Psoas muscle (tissue), 7 donors: ENCODE measurements at regions not wholly inside any gene's neighbourhood (a gene's known extent, or its start where the extent isn't known, plus 50 kb on each side); places are given as distances from the start of the nearest gene placed in this dataset.

Experiments used
- ATAC-seq, 4 donors: fragments of 200-7000 bp; cut with Tn5 transposase; one replicate each; pipeline ENCODE4 v1.9.1; 2020; ENCODE audit warnings: moderate library complexity in 3 of 4, mild to moderate bottlenecking in 2 of 4
- DNase-seq, 2 donors: peaks; one replicate each; pipeline ENCODE4 v3.0.0-alpha.2; 2020
- H3K27ac ChIP-seq: fragments of 200-600 bp; one replicate; pipeline ENCODE4 v1.8.0; 2022
- H3K27me3 ChIP-seq, 3 donors: fragments of 200-600 bp in 1 of 3; one replicate each; pipeline versions ENCODE4 v1.6.1 to v1.8.0; 2013 to 2022; ENCODE audit warnings: low read length in 2 of 3, mild to moderate bottlenecking in 2 of 3, moderate library complexity in 1 of 3; ENCODE audit not compliant: insufficient read depth in 3 of 3
- H3K36me3 ChIP-seq, 2 donors: fragments of 200-600 bp in 1 of 2; one replicate each; pipeline versions ENCODE4 v1.6.1 to v1.8.0; 2013 to 2022; ENCODE audit warnings: low read depth in 1 of 2, mild to moderate bottlenecking in 1 of 2, moderate library complexity in 1 of 2; ENCODE audit not compliant: insufficient read depth in 1 of 2
- H3K4me1 ChIP-seq: fragments of 200-600 bp; one replicate; pipeline ENCODE4 v1.8.0; 2022
- H3K4me3 ChIP-seq: fragments of 200-600 bp; one replicate; pipeline ENCODE4 v1.8.0; 2022; ENCODE audit warnings: mild to moderate bottlenecking
- H3K9me3 ChIP-seq: fragments of 200-600 bp; one replicate; pipeline ENCODE4 v1.8.0; 2022
- WGBS, 3 donors: extraction: QIAGEN DNeasy Blood & Tissue Kit; methylation state at CpG; one replicate each; pipeline versions ENCODE4 v1.1.6 to v1.1.7; 2013; 5-methylcytosine and 5-hydroxymethylcytosine counted together
- intact Hi-C, 2 donors: fragments of 100-400 bp; cut with DNase I; formaldehyde crosslinking; loops; one replicate each; pipeline versions ENCODE4 v1.11.0 to v1.14.2; 2022
- TF ChIP-seq, protein P1 (sequence below): fragments of 200-600 bp; IDR thresholded peaks from one replicate; pipeline ENCODE4 v1.8.0; 2022; ENCODE audit warnings: antibody characterized with exemption
- donor health status: healthy with polysubstance abuse.
- donor health status: DM: no; HTN: no; CAD: no; lungs with moderate emphysema.
- donor health status: Bipolar disorder and iron deficiency.
- donor health status: healthy.
- donor health status: DM: yes; HTN: yes; CAD: no.
- donor health status: DM: no; HTN: no; CAD: no.
- donor health status: DM: yes; HTN: yes; CAD: no.

GRCh38 chr17:77602883-77603640, 355.4 kb upstream of the TNRC6C start:
- no peaks in the 10 kb centered on the region for H3K9me3 ChIP-seq
- intact Hi-C loops = loop anchor here in 1 of 2 donors (5.0 kb wide), 1 partner anchor 61 kb away; no protein-coding TSS in a partner anchor
- peaks cover 32% of the 10 kb centered on the region for H3K4me1 ChIP-seq
- no peaks in the 10 kb centered on the region for H3K27me3 ChIP-seq
- peak in 2 of 4 donors; percentile 10 to 32 for ATAC-seq
- DNase-seq = no peak
- peak overlapping the region; percentile 88 for H3K27ac ChIP-seq
- no peak overlapping the region for H3K4me3 ChIP-seq
- H3K36me3 ChIP-seq = no peaks in the 10 kb centered on the region
- 72 to 79% (median 78%) methylated on average over 24 of the region's 24 CpGs for WGBS, 3 donors
- TF ChIP-seq, protein P1, sequence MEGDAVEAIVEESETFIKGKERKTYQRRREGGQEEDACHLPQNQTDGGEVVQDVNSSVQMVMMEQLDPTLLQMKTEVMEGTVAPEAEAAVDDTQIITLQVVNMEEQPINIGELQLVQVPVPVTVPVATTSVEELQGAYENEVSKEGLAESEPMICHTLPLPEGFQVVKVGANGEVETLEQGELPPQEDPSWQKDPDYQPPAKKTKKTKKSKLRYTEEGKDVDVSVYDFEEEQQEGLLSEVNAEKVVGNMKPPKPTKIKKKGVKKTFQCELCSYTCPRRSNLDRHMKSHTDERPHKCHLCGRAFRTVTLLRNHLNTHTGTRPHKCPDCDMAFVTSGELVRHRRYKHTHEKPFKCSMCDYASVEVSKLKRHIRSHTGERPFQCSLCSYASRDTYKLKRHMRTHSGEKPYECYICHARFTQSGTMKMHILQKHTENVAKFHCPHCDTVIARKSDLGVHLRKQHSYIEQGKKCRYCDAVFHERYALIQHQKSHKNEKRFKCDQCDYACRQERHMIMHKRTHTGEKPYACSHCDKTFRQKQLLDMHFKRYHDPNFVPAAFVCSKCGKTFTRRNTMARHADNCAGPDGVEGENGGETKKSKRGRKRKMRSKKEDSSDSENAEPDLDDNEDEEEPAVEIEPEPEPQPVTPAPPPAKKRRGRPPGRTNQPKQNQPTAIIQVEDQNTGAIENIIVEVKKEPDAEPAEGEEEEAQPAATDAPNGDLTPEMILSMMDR = no peak

DNA sequence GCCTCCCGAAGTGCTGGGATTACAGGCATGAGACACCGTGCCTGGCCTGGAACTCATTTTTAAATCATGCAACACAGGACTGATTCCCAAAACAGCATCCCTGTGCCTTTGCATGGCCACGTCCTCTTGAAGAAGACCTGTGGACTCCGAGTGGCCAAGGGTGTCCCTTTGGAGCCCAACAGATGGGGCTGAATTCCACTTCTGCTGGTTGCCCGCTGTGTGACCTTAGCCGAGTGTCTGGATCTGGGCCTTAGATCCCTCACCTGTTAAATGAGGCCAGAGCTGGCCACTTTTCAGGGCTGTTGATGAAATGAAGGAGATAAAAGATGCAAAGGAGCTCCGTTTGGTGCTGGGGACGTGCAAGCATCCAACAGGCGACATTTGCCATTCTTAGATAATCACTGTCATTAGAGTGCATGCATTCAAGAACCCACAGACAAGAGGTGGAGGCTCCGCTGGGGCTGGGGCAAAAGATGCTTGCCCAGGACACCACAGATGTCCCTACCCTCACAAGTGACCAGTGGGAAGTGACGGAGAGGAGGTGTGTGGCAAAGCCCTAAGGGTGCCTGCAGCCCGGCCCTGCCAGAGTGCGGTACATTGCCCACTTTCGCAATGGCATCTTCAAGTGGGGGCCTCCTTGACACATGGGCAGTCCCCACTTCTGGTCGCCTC, 354.1 kb upstream of the TNRC6C start:
- Histone ChIP-seq H3K27ac (no peak overlapping the region), H3K4me1 (peaks cover 32% of the 10 kb centered on the region), H3K27me3 (no peaks in the 10 kb centered on the region), H3K36me3 (no peaks in the 10 kb centered on the region), H3K9me3 (no peaks in the 10 kb centered on the region), H3K4me3 (no peak overlapping the region)
- intact Hi-C loops = loop anchor here in 1 of 2 donors (5.0 kb wide), 1 partner anchor 62 kb away; no protein-coding TSS in a partner anchor
- DNase-seq = no peak
- TF ChIP-seq, protein P1 = no peak
- WGBS, 3 donors = 96 to 97% (median 96%) methylated on average over 15 of the region's 15 CpGs
- ATAC-seq = no peak

- no peaks in the 10 kb centered on the region for H3K27me3 ChIP-seq
- no peaks in the 10 kb centered on the region for H3K36me3 ChIP-seq
- H3K4me3 ChIP-seq = no peak overlapping the region
- no peak for ATAC-seq
- H3K4me1 ChIP-seq = peaks cover 32% of the 10 kb centered on the region
- no peak overlapping the region for H3K27ac ChIP-seq
- H3K9me3 ChIP-seq = no peaks in the 10 kb centered on the region
- no peak for DNase-seq
- TF ChIP-seq, protein P1 = no peak
- WGBS, 3 donors = 97 to 100% (median 99%) methylated on average over 3 of the region's 3 CpGs
- intact Hi-C loops = loop anchor here in 1 of 2 donors (5.0 kb wide), 1 partner anchor 63 kb away; no protein-coding TSS in a partner anchor
Measured at GRCh38 chr17:77604973-77605313, 353.6 kb upstream of the TNRC6C start.

- Histone ChIP-seq H3K27me3 (peaks cover 0 to 1% (median 0%) of the 10 kb centered on the region in 3 donors), H3K9me3 (no peaks in the 10 kb centered on the region), H3K4me1 (peaks cover 26% of the 10 kb centered on the region), H3K27ac (no peak overlapping the region), H3K4me3 (no peak overlapping the region), H3K36me3 (no peaks in the 10 kb centered on the region)
- ATAC-seq = no peak
- DNase-seq = no peak
- WGBS, 3 donors = 60 to 76% (median 74%) methylated on average over 12 of the region's 12 CpGs
- TF ChIP-seq, protein P1 = no peak
- intact Hi-C loops = no loop called here
Measured at GRCh38 chr17:77606146-77606864, 352.2 kb upstream of the TNRC6C start.
